GM21529 (cell line): ENCODE measurements at regions not wholly inside any gene's neighbourhood (a gene's known extent, or its start where the extent isn't known, plus 50 kb on each side); places are given as distances from the start of the nearest gene placed in this dataset.

Experiments used
- ATAC-seq: cut with Tn5 transposase; IDR thresholded peaks from one replicate; pipeline ENCODE4 v1.9.1; 2021; ENCODE audit not compliant: unreplicated experiment

DNA sequence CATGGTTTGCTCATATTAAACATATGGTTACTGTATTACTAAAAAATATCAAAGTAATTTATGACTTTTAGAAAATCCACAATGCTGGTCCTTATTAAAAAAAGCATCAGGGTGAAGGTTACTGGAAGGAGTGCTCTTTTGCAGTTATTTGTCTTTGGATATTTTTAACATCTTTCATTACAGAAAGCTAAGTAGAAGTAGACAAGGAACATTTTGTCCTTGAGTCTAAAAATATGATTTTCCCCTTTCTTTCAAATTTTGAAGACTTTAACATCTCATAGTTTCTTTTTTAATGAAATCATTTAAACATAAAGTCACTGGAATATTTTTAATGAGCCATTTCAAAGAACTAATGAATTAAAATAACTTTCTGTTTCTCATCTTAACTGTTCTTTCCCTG lies 110.1 kb upstream of the TNS3 start:
- ATAC-seq: no peak

DNA sequence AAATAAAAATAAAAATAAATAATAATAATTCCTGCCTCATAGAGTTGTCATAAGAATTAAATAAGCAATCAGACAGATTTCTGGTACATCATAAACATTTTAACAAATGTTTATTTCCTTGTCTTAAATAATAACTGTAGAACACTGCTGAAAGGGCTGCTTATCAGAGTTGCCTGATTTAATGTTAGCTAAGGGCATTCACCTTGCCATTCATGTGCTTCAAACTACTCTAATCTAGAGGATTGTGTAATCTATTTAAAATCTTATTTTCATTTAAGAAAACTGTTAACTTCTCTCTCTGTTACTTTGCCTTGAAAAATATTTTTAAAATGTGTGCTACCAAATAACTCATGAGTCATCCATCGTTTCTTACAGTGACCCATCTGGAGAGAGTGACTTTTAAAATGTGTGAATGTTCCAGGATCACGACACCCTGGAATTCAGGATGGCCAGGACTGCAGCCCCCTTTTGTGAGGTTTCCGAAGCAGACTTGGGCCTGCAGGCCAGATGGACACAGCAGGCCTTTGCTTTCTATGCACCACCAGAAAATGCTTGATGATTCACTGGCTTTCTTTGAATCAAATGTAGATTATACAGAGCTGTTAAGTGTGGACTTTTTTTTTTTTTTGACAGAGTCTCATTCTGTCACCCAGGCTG lies 109.1 kb upstream of the TNS3 start:
- ATAC-seq: no peak

DNA sequence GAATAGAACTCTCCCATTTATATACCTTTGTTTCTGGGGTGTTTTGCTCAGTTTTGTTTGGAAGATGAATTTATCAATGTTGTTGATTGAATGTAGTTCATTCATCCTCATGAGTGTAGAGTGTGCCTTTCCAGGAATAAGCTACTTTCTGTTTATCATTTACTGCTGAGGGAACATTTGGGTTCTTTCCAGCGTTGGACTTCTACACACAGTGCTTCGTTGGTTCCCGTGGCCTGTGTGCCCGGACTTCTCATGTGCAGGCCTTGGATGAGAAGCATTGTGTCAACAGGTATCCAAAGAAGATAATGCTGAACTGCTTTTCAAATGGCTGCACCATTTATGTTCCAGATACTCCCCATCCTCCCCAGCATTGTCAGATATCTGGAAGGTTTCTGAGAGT lies 107.6 kb upstream of the TNS3 start:
- no peak for ATAC-seq

DNA sequence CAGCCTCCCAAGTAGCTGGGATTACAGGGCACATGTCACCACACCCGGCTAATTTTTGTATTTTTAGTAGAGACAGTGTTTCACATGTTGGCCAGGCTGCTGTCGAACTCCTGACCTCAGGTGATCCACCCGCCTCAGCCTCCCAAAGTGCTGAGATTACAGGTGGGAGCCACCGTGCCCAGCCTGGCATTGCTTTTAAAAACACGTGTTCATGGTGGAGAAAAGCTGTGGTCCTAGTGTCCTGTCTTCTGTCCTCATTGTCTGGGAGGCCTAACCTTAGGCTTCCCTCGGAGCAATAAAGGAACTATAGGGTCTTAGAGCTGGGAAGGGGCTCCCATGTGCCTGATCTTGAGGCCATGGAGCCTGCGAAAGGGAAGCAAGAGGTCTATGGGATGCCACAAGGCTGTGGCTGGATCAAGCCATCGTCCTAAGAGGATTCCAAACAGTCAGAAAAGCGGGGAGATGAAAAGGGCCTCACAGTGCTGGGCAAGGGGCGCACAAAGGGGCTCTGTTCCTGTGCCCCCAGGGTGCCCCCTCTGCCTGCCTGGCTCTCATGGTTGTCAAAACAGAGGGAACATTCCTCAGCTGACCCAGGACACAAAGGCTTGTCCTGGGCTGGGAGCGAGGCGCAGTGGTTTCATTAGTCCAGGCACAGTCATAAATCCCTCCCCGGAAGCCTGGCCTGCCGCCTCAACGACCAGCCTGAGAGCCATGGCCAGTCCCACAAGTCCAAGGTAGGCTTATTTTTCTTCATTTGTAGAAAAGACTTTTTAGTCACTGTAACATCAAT lies 106.6 kb upstream of the TNS3 start:
- no peak for ATAC-seq

DNA sequence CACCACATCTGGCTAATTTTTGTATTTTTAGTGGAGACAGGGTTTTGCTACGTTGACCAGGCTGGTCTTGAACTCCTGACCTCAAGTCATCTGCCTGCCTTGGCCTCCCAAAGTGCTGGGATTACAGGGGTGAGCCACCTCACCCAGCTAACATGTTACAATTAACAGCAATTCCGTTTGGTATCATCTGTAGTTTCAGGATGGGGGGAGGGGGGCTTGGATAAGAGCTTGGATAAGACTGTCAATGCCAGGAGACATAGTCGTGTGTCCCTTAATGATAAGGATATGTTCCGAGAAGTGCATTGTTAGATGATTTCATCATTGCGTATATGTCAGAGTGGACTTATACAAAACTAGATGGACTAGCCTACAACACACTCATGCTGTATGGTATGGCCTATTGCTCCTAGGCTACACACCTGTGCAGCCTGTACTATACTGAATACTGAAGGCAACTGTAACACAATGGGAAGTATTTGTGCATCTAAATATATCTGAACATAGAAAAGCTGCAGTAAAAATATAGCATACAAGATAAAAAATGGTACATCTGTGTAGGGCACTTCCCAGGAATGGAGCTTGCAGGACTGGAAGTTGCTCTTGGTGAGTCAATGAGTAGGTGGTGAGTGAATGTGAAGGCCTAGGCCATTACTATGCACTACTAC lies 103.9 kb upstream of the TNS3 start:
- no peak for ATAC-seq

DNA sequence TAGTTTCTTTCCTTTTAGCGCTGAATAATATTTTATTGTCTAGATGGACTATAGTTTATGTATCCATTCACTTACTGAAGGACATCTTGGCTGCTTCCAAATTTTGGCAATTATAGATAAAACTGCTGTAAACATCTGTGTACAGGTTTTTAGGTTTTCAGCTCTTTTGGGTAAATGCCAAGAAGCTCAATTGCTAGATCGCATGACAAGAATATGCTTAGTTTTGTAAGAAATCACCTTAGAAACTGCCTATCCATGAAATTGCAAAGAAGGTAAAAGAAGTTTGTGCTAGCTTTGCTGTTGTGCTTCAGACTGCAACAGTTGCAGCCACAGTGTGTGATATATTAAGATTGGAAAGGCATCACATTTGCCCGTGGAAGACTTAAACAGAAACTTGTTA lies 103.2 kb upstream of the TNS3 start:
- no peak for ATAC-seq

DNA sequence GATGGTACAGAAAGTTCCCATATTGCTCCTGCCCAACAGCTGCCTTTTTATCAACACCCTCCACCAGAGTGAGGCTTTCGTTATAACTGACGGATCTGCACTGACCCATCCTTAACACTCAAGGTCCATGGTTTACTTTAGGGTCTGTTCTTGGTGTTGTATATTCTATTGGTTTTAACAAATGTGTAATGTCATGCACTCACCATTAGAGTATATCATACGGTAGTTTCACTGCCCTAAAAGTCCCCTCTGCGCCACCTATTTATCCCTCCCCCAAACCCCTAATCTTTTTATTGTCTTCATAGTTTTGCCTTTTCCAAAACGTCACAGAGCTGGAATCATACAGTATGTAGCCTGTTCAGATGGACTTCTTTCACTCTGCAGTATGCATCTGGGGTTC lies 102.8 kb upstream of the TNS3 start:
- no peak for ATAC-seq

DNA sequence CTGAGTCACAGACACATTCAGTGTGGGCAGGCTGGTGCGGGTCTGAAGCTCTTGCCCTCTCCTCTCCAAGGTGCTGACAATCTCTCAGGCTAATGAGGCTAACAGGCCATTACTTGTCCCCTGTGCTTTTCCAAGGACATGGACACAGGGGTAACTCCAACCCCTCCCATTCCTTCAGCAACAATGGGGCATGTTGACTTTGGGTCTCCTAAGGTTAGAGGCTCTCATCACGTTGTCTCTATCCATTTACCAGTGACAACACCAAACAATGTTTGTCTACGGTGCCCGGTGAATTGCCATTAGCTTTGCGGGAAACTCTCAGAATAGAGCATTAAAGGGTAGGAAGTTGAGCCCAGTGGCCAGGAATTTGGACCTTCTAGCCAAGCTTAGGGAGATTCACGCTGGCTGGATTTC lies 101.6 kb upstream of the TNS3 start:
- no peak for ATAC-seq

DNA sequence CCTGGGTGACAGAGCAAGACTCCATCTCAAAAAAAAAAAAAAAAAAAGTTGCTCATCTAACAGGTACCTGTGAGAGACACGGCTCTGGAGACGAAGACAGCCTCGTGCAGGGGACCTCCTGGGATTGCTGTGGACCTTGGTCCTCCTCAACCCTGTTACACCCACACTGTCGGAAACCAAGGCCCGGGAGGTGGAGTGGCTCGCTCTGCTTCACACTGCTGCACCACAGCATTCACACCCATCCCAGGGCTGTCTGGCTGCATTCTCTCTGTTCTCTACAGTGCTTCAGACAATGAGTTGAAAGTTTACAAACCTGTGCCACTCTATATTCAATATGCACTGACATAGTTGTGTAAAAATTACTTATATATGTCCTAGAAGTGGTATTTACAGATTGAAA lies 101.0 kb upstream of the TNS3 start:
- no peak for ATAC-seq

DNA sequence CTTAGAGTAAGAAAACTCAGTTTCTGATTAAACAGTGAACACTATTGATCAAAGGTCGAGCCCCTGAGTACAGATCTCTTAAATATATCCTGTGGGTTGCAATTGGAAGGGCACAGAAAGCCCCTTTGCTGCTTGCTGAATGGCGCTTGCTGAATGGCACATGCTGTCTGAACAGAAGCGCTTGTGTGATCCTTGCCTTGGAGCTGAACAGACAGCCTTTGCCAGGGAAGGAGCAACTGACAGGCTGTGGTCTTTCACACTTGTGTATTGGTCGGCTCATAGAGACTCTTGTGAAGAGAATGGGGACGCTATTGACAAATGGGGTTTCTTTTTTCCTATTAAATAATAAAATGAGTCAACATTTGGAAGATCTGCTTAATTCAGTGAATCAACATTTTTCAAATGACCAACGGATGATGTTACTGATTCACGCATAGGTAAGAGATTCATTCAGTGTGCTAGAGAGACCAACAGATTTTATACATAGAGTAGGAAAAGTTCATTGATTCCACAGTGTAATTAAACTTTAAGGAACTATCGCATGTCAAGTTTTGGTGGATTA lies 99.4 kb upstream of the TNS3 start:
- no peak for ATAC-seq

DNA sequence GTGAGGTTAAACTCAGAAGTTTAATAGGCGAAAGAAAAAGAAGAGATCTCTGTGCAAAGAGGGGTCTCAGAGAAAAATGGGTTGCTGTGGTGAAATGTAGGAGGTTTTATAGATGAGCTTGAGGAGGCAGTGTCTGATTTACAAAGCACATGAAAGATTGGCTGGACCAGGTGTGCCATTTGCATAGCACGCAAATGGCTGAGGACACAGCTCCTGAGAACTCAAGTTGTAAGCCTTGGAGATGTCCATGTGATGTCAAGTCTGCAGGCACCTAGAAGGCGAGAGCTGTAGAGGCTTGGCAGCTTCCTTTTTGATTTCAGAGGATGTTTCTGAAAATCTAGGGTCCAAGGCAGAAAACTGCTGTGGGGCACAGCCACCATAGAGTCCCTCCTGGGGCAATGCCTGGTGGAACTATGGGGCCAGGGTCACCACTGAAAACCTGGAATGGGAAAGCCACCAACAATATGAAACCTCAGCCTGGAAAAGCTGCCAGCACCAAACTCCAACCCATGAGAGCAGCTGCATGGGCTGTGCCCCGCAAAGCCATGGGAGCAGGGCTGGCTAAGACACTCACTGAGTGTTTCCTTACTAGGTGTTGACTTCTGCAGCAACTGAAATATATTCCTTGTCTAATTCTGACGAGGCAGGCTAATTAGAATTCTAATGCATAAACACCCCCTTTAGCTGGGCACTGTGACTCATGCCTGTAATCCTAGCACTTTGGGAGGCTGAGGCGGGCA lies 96.9 kb upstream of the TNS3 start:
- no peak for ATAC-seq

DNA sequence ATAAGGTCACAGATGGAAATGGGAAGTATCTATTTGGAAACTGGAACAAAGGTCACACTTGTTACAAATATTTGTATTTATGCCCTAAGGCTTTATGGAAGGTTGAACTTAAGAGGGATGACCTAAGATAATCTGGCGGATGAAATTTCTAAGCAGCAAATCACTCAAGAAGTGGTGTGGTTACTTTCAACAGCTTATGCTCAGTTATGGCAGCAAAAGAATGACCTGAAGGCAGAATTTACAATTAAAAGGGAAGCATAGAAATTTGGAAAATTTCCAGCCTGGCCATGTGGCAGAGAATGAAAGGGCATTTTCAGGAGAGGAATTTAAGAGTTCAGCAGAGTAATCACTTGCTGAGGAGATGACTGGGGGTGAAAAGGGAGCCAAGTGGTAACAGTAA lies 95.8 kb upstream of the TNS3 start:
- ATAC-seq: no peak

DNA sequence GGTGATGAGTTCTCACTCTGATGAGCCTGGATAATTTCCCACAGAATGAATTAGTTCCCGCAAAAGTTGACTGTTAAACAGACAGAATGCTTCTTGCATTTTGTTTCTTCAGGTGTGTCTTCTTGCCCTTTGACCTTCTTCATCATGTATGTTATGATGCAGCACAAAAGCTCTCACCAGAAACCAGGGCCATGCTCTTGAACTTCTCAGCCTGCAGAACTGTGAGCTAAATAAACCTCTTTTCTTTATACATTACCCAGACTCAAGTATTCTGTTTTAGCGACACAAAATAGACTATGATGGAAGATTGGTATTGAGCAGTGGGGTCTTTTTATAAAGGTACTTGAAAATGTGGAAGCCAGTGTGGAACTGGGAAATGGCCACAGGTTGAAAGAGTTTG lies 95.2 kb upstream of the TNS3 start:
- ATAC-seq: no peak

DNA sequence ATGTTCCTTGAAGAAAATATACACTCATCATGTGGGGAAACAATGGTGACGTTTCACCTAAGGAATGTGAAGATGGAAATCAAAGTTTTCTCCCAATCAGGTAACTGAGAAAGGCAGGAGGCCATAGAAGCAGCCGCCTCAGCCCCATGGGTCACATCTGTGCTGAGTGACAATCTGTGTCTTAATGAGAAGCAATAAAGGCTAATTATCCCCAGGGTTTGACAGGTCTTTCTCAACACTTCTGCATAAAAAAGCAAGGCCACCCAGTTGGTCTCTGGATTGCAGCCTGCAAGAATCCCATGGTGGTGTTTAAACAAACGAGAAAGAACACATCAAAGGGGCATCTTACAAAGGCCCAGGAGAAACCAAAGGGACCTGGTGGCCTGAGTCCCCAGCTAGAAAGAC lies 91.1 kb upstream of the TNS3 start:
- ATAC-seq: no peak

DNA sequence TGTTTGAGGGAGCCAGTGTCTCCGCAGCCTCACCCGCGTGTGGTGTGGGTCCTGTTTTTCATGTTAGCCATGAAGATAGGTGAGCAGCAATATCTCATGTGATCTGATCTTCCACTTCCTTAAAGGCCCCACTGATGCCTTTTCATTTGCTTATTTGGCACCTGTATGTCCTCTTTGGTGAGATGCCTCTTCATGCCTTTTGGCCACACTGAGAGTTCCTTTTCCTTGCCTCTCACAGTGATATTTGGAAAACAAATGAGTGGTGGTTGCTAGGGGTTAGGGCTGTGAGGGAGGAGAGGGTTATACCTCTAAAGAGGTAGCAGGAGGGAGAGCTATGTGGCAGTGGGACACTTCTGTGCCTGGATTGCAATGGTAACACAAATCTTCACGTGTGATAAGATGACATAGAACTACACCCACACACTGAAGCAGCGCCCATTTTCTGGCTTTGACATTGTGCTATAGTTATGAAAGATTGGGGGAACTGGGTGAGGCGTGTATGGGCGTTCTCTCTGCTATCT lies 90.4 kb upstream of the TNS3 start:
- no peak for ATAC-seq

DNA sequence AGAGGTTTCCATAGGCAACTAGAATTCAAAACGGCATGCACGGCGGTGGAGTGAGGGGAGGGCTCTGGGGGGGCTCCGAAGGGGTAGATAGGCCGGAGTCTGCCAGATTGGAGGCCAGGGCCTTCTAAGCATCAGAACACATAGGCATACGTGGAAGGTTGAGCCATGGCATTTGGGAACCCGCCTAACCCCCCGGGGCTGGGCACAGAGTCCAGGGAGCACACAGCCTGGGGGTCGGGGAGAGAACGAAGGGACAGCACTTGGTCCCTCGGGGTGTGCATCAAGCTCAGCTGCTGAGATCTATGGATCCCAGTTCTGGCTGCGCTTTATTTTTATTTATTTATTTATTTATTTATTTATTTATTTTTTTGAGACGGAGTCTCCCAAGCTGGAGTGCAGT lies 89.4 kb upstream of the TNS3 start:
- no peak for ATAC-seq

DNA sequence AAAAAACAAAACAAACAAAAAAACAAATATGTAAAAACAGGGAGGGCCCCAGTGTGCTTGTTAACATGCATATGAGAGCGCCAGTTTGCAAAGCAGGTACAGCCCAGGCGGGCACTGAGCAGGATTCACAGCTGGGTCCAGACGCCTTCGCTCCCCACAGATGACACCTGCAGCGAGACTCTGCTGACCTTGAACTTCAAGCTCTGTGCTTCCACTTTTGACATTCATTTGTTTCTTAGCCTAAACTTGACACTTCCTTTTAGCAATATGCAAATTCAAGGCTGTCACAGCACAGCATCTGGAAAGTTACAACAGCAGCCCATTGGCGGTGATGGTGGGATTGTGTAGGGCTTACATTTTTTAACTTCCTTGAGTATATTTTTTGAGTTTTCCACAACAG lies 88.8 kb upstream of the TNS3 start:
- peak; percentile 67 for ATAC-seq

DNA sequence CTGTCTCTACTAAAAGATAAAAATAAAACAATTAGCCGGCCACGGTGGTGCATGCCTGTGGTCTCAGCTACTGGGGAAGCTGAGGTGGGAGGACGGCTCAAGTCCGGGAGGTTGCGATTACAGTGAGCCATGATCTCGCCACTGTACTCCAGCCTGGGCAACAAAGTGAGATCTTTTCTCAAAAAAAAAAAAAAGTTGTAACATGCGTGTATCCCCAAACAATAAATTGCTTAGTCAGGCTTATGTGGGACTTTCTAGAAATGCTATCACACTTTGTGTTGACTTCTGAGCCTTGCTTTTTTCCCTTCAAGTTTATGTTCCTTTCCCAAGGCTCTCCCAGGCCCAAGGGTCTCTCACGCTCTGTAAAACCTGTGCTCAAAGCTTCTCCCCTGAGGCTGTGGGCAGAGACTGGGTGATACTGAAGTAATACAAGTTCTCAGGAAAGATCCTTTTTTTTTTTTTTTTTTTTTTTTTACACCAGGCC lies 88.0 kb upstream of the TNS3 start:
- ATAC-seq: no peak

DNA sequence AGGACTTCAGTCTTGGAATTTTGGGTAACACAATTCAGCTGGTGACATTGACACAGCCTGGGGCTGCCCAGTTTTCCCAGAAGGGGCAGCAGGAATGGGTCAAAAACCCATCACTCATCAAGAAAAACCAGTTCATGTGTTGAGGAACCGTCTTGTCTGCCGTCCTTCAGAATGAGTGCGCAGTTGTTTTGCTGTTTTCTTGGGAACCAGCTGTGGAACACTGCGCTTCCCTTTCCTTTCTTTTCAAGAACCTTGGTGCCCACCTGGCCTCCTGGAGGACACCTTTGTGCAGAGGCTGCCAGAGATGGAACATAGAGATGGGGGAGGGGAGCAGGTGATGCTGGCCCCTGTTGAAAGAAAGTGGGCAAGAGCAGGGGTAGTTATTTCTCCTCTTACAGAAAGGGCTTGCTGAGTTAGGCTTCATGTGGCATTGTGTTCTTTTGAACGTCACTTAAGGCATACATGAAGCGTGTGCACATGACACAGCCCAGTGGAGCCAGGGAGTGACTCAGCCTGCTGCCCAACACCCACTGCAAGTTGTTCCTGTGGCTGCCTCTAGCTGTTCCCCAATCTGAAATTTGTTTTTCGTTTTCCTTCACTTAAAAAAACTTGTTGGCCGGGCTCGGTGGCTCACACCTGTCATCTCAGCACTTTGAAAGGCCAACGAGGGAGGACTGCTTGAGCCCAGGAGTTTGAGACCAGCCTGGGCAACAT lies 87.4 kb upstream of the TNS3 start:
- ATAC-seq: peak; percentile 92

DNA sequence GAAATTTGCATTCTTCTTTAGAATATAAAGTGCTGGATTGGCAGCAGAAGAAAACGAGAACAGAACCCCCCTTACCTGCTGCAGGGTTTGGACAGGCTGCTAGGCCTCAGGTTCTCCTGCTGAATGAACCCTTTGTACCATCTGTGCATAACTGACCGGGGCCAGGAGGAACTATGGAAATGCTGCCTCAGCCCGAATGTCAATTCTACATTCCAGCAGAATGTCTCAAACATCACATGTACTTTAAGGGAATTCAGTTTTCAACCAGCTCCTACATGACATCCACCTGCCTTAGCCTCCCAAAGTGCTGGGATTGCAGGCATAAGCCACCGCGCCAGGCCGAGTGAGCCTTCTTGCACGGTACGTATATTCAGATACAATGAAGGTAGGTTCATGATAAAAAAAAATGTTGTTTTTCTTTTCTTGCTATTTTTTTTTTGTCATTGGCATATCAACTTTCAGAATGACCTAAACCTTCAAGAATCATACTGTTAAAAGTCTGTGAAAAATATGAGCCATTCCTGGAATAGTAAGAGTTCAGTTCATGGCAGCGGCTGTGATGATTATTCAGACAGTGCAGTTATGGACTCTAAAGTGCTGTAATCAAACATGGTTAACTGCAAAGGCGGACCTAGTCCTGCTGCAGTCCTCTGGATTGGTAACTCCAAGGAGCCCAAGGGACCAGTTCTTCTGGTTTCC lies 84.4 kb upstream of the TNS3 start:
- no peak for ATAC-seq
